ENCODE measurements at regions not wholly inside any gene's neighbourhood (a gene's known extent, or its start where the extent isn't known, plus 50 kb on each side); places are given as distances from the start of the nearest gene placed in this dataset.

DNA sequence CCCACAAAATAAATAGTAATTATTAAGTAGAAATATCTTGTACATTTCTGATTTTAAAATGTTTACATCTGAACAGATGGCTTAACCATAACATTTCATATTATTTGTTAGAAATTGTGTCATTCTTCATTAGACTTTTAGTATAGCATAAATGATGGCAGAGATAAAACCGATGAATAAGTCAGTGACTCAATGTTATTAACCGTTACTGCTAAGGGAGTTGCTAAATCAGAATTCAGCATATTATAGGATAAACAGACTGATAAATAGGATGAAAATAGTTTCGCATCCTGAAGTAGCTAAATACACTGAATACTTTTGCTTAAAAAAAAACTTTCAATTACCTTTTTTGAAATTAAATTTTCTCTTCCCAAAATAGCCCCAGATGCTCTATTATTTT, 610.6 kb upstream of the ZP4 start:
- DNase-seq: no peak

DNA sequence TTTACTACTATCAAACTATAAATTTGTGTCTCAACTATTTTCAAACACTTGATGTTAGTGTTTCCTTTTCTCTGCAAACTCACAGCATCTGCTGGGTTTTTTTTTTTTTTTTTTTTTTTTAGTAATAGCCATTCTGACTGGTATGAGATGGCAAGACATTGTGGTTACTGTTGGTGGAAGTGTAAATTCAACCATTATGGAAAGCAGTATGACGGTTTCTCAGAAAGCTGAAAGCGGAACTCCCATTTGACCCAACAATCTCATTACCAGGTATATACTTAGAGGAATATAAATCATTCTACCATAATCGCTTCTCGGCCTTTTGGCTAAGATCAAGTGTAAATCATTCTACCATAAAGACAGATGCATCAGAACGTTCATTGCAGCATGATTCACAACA, 608.3 kb upstream of the ZP4 start:
- DNase-seq: no peak

DNA sequence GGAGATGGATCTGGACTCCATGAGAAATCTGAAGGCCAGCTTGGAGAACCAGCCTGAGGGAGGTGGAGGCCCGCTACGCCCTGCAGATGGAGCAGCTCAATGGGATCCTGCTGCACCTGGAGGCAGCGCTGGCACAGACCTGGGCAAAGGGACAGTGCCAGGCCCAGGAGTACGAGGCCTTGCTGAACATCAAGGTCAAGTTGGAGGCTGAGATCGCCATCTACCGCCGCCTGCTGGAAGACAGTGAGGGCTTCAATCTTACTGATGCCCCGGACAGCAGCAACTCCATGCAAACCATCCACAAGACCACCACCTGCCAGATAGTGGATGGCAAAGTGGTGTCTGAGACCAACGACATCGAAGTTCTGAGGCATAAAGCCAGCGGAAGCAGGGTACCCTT, 601.5 kb upstream of the ZP4 start:
- peak; percentile 24 for DNase-seq

DNA sequence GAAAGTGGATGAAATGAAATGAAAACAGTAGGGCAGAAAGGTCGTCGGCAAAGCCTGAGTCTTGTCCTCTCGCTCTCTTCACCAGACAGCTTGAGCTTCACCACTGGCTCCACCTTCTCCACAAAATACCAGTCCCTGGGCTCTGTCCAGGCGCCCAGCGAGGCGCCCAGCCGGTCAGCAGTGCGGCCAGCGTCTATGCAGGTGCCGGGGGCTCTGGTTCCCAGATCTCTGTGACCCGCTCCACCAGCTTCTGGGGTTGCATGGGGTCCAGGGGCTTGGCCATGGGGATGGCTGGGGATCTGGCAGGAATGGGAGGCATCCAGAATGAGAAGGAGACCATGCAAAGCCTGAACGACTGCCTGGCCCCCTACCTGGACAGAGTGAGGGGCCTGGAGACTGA, 600.5 kb upstream of the ZP4 start:
- DNase-seq: no peak

DNA sequence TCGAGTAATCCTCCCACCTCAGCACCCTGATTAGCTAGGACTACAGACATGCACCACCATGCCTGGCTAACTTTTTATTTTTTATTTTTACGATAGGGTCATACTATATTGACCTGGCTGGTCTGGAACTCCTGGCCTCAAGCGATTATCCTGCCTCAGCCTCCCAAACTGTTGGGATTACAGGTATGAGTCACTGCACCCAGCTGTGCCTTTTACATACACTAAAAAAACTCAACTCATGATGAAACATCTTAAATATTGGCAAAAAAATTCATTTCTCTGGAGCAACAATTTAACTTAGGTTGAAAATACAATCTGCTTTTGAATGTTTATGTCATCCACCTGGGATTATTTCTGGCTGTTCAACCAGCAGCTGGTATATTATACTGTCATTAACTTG, 598.3 kb upstream of the ZP4 start:
- no peak for DNase-seq

DNA sequence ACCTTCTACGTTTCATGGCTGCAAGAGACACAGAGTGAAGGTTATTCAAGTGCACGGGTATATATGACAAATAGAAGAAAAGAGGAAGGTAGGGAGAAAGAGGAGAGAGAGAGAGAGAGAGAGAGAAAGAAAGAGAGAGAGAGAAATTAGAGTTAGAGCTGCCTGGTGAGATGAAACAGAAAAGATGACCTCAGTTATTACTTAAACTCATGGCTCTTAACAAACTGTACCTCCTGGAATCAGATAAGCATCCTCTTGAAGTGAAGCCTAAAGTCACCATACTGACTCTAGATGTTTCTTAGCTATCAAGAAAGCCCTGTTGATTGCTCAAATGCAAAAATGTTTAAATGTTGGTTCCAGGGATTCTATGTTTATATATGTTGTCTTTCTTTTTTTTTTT, 597.7 kb upstream of the ZP4 start:
- no peak for DNase-seq

DNA sequence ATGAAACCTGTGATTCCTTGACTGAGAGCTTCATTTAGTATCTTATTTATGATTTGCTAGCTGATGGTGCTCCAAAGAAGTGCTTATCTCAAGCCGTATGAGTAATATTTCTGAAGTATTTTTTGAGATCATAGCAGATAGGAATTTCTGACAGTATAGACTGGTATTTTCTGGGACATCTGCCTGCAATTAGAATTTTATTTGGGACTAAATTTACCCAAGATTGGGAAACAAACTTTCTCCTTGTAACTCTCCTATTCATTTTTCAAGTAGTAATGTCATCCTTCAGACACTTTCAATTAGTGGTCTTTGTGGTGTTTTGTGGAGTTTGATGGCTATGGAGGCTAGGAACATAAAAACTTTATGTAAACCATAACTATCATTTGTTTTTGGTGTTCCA, 597.2 kb upstream of the ZP4 start:
- no peak for DNase-seq

DNA sequence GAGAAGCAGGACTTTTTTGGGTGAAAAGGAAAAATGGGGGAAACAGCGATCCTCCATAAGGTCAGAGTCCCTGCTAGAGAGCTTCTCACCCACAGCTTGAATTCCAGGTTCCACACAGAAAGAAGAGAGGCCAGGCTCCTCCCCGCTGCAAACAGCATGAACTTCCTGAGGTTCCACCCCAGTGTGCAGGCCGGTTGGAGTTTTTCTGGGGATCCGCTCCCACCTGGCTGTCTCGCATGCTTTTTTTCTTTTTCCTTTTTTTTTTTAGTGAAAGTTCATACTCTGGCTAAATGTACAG, 595.1 kb upstream of the ZP4 start:
- no peak for DNase-seq

DNA sequence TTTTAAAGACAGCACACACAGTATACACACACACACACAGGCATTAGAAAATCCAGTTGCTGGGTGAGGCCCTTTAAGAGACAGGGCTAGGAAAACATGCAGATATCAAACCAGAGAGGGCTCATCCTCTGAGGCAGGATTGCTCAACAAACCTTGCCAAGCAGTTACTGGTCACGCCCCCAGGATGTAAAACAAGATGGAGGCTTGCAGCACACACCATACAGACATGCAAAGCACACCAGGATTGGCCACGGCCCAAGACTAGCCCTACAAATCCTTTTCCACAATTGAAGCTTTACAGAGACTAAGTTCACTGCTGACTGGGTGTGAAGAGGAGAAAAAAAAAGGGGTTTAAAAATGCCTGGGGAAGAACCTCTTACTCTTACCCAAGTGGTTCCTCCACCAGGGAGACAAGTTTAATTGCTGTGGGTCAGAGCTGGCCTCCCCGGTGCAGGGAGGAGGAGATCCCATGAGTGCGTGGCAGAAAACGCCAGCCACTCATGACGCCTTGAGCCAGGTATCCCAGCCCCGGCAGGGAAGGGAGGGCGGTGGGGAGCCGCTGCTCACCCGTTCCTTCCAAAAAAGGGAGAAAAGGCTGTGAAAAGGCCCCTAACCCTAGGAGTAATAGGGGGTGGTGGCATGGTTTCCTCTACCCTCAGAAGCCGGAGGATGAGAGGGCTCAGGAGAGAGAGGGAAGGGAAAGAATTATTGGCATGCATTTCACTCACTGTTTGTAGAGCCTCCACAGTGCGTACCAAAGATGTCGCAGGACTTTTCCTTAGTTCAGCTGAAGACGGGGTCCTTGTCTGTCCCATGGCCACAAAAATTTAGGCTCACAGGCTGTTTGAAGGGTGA, 594.6 kb upstream of the ZP4 start:
- DNase-seq: peak; percentile 15

DNA sequence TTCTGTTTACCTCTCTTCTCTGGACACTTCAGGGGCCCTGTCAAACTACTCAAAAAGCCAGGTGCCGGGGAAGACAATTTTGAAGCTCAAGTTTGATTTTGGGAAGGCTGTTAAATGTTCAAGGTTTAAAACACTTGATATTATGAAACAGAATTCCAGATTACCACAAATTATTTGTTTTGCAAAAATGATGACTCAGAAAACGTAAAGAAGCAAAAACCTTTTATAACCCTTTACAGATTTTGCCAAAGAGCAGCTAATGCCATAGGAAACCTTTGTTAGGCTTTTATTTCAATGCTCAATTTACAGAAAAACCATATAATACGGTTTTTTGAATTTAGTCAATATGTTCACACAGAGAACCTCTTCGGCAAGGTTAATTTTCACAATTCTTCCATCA, 593.4 kb upstream of the ZP4 start:
- DNase-seq: no peak

DNA sequence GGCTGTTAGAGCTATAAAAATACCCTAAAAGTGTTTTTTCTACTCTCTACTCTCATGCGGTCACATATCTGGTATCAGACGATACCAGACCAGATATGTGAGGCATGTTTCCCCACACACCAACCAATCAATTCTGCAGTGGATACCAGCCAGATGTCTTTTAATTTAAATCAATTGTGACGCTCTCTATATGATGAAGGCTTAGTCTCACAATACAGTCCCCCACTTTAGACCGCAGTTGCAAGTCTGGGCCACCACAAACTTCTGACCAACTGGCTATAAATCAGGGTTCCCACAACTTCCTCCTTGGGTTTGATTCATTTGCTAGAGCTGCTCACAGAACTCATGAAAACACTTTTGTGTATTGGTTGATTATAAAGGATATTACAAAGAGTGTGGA, 586.1 kb upstream of the ZP4 start:
- no peak for DNase-seq

DNA sequence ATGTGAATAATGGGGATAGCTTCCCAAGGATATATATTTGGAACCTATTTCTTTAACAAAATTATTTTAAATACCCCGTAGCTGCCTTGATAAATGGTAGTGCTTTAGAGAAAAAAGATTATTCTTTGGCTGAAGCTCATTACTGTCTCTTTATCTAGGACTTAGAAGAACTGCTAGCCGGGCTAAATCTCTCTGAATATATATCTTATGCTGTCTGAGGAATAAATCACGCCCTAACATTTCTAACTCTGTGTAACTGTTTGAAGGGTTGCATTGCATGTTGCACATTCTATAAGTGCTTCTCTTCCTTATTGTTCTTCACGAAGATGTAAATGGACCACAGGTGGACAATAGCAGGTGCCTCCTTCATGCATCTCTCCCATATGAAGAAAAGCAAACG, 585.0 kb upstream of the ZP4 start:
- no peak for DNase-seq

DNA sequence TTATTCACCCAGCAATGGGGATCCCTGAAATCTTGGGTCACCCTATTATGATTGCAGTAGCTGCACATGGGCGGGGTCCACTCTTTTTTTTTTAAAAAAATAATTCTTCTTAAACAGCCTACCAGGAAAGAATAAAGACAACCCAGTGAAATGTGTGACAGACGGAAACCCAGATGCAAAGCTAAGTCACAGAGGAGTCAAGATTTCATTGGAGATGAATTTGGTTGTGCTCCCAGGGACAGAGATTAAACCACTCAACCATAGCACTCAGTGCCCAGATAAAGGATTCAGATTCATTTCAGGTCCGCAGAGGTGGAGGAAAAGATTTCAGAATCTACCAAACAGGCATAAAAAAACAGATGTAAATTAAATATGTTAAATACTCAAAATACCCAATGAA, 583.5 kb upstream of the ZP4 start:
- DNase-seq: peak; percentile 24

DNA sequence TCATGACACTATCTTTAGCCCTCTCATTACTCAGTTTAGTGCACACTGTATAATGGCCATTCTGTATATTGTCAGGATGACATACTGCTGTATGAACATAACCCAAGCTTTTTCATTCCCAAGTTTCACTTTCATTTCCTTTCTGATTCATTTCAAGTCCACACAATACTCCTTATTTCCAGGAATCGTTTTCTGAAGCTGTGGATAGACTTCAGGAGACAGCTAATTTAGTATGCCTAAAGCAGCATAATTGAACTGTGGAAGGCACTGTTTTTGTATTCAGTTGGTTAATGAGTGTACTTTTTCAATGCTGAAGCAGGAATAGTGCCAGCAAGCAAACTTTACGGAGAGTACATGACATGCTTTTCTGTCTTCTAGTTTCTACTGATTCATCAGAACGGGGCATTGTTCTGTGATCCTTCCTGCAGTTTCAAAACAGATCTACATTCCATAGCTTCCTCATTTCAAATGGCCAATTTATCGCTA, 578.5 kb upstream of the ZP4 start:
- no peak for DNase-seq

DNA sequence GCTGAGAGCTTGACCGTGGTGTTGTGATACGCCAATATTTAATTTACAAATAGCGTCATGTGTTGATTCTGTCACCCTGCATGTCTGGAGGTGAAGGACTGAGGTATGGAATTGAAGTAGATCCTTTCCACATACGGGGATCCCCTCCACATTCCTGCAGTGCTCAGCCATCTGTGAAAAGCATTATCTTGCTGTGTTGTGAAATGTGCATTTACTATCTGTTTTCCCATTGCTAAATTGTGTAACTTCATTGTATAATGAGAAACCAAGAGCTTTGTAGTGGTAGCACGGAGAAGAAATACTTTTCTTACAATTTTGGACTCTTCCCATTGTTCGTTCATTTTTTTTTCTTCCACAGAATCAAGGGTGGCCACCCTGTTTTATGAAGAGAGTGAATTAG, 577.3 kb upstream of the ZP4 start:
- no peak for DNase-seq

DNA sequence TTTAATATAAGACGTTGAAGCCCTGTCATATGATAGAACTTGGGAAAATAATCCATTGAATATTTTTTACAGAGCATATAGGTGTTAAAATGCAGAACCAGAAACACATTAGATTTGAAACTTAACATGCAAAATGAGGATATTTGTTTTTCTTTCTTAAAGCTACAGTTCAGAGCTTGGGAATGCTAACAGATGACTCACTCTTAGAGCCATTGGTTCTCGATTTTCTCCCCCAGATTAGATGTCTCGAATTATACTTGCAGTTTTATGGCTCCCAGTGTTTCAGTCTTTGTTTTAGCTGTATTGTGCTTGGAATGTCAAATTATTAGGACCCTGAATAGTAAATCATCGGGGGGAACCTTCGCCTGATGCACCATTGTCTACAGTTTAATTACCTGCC, 575.7 kb upstream of the ZP4 start:
- DNase-seq: no peak

DNA sequence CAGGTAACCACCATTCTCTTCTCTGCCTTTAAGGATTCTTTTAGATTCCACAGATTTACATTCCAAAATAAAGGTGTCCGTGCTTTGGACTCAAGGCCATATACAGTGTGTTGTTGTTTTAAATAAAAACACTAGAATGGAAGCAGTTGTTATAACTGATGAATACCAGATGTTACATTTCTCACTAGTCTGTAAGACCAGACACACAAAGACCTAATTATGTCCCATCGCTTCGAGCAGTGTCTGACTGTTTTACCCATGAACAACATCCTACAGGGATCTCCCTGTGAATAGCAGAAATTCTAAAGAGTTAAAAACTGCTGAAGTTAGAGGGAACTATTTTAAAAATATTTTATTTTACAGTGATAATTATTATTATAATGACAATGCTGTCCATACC, 574.7 kb upstream of the ZP4 start:
- DNase-seq: no peak

DNA sequence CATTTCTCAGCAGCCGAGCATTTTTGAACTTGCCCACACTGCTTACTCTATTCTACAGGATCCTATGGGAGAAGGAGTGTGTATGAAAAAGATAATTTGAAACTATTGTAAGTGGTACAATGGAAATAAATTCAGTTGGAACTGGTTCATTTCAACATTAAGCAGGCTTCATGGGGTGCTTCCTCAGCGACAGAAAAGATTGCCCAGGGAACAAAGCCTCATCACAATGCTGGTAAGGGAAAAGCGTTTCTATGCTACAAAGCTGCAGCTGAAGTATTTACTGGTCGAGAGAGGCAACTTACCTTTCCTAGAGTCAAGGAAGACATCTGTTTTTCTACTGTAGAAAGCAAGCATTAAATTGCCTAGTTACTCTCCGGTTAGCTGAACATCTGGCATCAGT, 568.2 kb upstream of the ZP4 start:
- no peak for DNase-seq

DNA sequence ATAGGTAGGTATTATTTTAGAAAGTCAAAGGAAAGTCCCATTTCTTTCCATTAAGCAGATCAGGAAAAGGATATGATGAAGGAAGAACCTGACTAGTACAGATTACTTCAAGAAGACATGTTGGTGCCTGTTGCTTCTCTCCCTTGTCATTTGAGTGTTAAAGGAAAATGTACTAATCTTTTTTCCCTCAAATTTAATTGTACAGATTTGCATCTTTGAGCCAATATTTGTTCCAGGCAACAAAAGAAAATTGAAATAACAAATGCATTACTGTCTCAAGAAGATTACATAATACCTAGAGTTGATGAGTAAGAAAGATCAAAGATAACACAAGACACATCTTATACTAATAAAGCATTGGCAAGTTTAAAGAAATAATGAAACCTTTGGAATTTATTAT, 566.9 kb upstream of the ZP4 start:
- no peak for DNase-seq

DNA sequence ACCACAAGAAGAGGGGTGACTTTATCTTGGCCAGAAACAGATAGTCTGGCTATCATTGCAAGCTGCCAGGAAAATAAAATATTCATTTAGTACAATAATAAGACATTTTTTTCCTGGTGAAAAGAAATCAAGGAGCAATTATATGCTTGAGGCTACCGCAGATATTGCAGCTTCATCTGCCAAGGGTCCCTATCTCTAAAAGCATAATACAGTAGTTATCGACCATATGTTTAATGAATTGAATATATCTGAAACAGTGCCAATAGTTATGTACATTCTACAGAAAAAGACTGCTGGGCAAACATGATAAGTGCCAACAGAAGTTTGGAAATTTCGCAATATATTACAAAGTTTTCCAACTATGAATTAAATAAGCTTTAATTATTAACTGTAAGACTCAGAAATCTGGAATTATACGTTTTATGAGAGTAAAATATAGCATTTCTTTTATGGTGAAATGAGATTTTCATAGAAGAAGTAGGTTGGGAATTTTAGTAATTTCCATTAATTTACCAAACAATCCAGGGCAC, 561.1 kb upstream of the ZP4 start:
- DNase-seq: no peak

DNA sequence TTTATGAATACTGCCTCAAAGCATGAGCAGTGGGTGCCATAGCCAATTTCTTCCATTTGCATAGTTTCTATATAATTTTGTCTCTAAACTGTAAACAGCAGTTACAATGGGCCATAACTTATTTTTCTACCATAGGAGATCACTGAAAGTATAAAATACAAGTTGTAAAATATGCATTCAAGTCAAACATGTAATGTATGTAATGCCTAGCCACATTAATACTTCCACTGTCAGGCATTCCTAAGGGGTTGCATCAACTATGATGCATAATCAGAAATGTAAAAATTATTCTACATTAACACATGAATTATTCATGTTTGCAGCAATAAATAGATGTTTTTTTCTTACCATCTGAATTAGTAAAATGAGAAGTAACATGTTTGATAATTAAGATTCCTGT, 560.3 kb upstream of the ZP4 start:
- DNase-seq: no peak

DNA sequence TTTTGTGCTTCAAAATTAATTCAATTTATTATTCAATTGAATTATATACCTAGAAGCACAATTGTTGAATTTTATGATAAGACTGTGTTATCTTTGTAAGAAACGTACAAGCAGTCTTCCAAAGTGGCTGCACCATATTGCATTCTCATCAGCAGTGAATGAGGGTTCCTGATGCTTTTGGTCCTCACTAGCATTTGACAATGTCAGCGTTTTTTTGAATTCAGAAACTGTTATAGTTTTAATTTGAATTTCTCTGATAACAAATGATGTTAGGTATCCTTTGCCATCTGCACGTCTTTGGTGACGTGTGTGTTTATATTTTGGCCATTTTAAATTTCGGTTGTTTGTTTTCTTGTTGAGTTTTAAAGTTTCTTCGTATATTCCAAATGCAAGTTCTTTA, 553.0 kb upstream of the ZP4 start:
- DNase-seq: no peak

DNA sequence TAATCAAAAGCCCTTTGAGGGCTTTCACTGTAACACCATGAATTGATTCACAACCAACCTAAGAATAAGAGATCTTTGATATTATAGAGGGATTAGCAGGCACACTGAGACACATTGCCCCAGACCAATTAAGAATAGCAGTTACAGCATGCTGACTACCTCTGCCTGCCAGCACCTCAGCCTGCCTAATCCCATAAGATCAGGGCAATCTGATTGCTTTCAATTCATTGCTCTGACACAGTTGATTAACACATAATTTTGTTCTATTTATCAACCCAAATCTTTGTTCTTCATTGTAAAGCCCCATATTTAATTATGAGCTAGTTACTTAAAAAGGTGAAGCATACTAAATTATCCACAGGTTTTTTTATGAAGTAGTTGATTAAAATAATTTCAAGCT, 548.8 kb upstream of the ZP4 start:
- peak; percentile 92 for DNase-seq

DNA sequence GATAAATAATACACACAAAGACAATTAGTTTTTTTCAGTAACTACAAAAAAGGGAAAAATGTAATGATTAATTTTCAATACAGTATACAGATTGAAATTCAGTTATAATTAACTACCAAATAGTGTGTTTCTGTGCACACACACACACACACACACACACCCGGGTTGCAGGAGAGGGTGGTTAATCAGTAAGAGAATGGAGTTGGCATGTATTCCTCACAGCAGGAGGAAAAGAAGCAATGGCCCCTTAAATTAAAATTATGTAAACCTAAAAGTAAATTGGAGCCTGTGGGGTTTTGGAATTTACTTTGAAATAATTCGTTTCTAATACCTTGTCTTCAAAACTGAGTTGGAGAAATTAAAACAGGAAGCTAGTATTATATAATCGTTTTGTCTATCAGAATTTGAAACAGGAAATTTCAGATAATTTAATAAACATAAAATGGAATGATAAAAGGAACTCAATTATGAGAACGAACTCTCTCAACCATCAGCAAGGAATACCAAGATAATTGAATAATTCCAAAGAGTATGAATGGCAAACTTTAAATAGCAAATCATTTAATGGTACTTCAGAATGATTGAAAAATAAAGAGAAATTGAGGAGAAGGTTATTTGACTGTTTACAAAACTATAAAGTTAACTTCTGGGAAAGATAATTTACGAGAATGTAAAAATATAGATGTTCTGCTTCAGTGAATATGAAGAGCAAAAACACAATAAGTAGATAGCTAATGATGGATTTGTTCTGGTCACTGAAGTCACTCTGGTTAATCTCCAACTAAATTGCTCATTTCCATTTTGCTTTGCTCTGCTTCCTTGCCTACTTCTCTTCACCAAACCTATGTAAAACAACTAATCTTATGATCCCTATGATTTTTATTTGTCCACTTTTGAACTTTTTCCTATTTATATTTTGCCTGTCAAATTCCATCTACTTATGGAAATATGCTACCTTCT, 547.9 kb upstream of the ZP4 start:
- DNase-seq: peak; percentile 36

Data from NCI-H82 (cell line).